SU-DHL-6 (cell line): ENCODE measurements at regions not wholly inside any gene's neighbourhood (a gene's known extent, or its start where the extent isn't known, plus 50 kb on each side); places are given as distances from the start of the nearest gene placed in this dataset.

Experiments
- H2AFZ ChIP-seq: fragments of 200-600 bp; sonication (generic); 2 replicates; pipeline ENCODE4 v1.6.1; 2014; ENCODE audit warnings: low read depth, mild to moderate bottlenecking, moderate library complexity, mixed read lengths, antibody characterized with exemption, low read length; ENCODE audit not compliant: severe bottlenecking
- H3F3A ChIP-seq: fragments of 200-600 bp; shearing (Covaris generic); 2 replicates; pipeline ENCODE4 v1.6.0; 2016; ENCODE audit warnings: antibody characterized with exemption, mild to moderate bottlenecking; ENCODE audit not compliant: insufficient read depth
- H3K27ac ChIP-seq: fragments of 200-600 bp; sonication (generic); 2 replicates; pipeline ENCODE4 v1.5.1; 2016; ENCODE audit warnings: low read depth, mild to moderate bottlenecking, low read length, moderate library complexity, mixed read lengths
- H3K27me3 ChIP-seq: fragments of 200-600 bp; sonication (generic), shearing (Covaris generic); 2 replicates; pipeline ENCODE4 v1.6.0; 2014; ENCODE audit warnings: mild to moderate bottlenecking, low read length
- H3K36me3 ChIP-seq: fragments of 200-600 bp; sonication (generic); 2 replicates; pipeline ENCODE4 v1.6.1; 2014; ENCODE audit warnings: mild to moderate bottlenecking, low read length, mixed read lengths
- H3K4me2 ChIP-seq: fragments of 300-600, 200-600 bp; shearing (Covaris generic), sonication (generic); 2 replicates; pipeline ENCODE4 v1.6.0; 2014; ENCODE audit warnings: low read length, low read depth, mild to moderate bottlenecking; ENCODE audit not compliant: poor library complexity, severe bottlenecking
- H3K4me3 ChIP-seq: fragments of 200-600 bp; sonication (generic); 2 replicates; pipeline ENCODE4 v1.5.1; 2014; ENCODE audit warnings: antibody characterized with exemption, low read length, mild to moderate bottlenecking, mixed read lengths; ENCODE audit not compliant: insufficient read depth, poor library complexity, severe bottlenecking
- H3K79me2 ChIP-seq: fragments of 200-600 bp; sonication (generic); 2 replicates; pipeline ENCODE4 v1.6.1; 2014; ENCODE audit warnings: mild to moderate bottlenecking, low read length, moderate library complexity; ENCODE audit not compliant: insufficient read depth
- H3K9ac ChIP-seq: fragments of 200-600 bp; sonication (generic); 2 replicates; pipeline ENCODE4 v1.7.0; 2014; ENCODE audit warnings: mild to moderate bottlenecking, low read length
- H3K9me2 ChIP-seq: fragments of 200-600 bp; sonication (generic); replicated peaks from 2 replicates; pipeline ENCODE4 v1.6.1; 2014; ENCODE audit warnings: low read length; ENCODE audit not compliant: insufficient read depth
- H3K9me3 ChIP-seq: fragments of 200-600 bp; sonication (generic); 2 replicates; pipeline ENCODE4 v1.6.1; 2014; ENCODE audit warnings: low read length, mixed read lengths; ENCODE audit not compliant: insufficient read depth
- H4K20me1 ChIP-seq: fragments of 200-600 bp; sonication (generic); 2 replicates; pipeline ENCODE4 v1.6.1; 2014; ENCODE audit warnings: low read depth, mild to moderate bottlenecking, antibody characterized with exemption, low read length, moderate library complexity, mixed read lengths
- CTCF ChIP-seq: fragments of 200-600 bp; sonication (generic); IDR thresholded peaks from one replicate; pipeline ENCODE4 v1.5.1; 2017; ENCODE audit warnings: antibody characterized with exemption, mild to moderate bottlenecking, low read length, moderate library complexity; ENCODE audit not compliant: insufficient read depth, poor library complexity, severe bottlenecking
- EZH2phosphoT487 ChIP-seq: fragments of 200-600 bp; sonication (generic), shearing (Covaris generic); conservative IDR thresholded peaks from 2 replicates; pipeline ENCODE4 v1.6.1; 2018; ENCODE audit warnings: mild to moderate bottlenecking, antibody characterized with exemption, low read length, moderate library complexity, mixed read lengths

- Histone ChIP-seq H3K9me2 (no peaks in the 10 kb centered on the region), H3K36me3 (no peaks in the 10 kb centered on the region), H3K27ac (no peak overlapping the region), H3K4me2 (no peak overlapping the region), H2AFZ (no peak overlapping the region), H3K9me3 (no peaks in the 10 kb centered on the region), H4K20me1 (no peaks in the 10 kb centered on the region), H3K27me3 (no peaks in the 10 kb centered on the region), H3K79me2 (no peaks in the 10 kb centered on the region), H3F3A (no peaks in the 10 kb centered on the region), H3K9ac (no peak overlapping the region), H3K4me3 (no peak overlapping the region)
- TF ChIP-seq EZH2phosphoT487 (no peak), CTCF (no peak)
Measured at GRCh38 chr6:119453242-119454200, 104.0 kb upstream of the MAN1A1 start.

GRCh38 chr6:119449331-119450156, 100.0 kb upstream of the MAN1A1 start:
- no peaks in the 10 kb centered on the region for H3F3A ChIP-seq
- no peak overlapping the region for H3K4me3 ChIP-seq
- no peak overlapping the region for H2AFZ ChIP-seq
- TF ChIP-seq EZH2phosphoT487 (no peak), CTCF (no peak)
- no peaks in the 10 kb centered on the region for H3K9me2 ChIP-seq
- H3K79me2 ChIP-seq: no peaks in the 10 kb centered on the region
- H3K9me3 ChIP-seq: no peaks in the 10 kb centered on the region
- H3K4me2 ChIP-seq: no peak overlapping the region
- H3K27ac ChIP-seq: no peak overlapping the region
- no peaks in the 10 kb centered on the region for H3K27me3 ChIP-seq
- H4K20me1 ChIP-seq: no peaks in the 10 kb centered on the region
- H3K9ac ChIP-seq: no peak overlapping the region
- no peaks in the 10 kb centered on the region for H3K36me3 ChIP-seq

- Histone ChIP-seq H3K27me3 (no peaks in the 10 kb centered on the region), H3K36me3 (no peaks in the 10 kb centered on the region), H3K4me2 (no peak overlapping the region), H3F3A (no peaks in the 10 kb centered on the region), H3K27ac (no peak overlapping the region), H3K9me2 (no peaks in the 10 kb centered on the region), H4K20me1 (no peaks in the 10 kb centered on the region), H3K9ac (no peak overlapping the region), H2AFZ (no peak overlapping the region), H3K9me3 (no peaks in the 10 kb centered on the region), H3K4me3 (no peak overlapping the region), H3K79me2 (no peaks in the 10 kb centered on the region)
- TF ChIP-seq CTCF: no peak
- no peak for TF ChIP-seq EZH2phosphoT487
Measured at GRCh38 chr6:119447921-119448320, 98.4 kb upstream of the MAN1A1 start.
